ENCODE measurements at regions not wholly inside any gene's neighbourhood (a gene's known extent, or its start where the extent isn't known, plus 50 kb on each side); places are given as distances from the start of the nearest gene placed in this dataset.

- TF ChIP-seq, protein P1, sequence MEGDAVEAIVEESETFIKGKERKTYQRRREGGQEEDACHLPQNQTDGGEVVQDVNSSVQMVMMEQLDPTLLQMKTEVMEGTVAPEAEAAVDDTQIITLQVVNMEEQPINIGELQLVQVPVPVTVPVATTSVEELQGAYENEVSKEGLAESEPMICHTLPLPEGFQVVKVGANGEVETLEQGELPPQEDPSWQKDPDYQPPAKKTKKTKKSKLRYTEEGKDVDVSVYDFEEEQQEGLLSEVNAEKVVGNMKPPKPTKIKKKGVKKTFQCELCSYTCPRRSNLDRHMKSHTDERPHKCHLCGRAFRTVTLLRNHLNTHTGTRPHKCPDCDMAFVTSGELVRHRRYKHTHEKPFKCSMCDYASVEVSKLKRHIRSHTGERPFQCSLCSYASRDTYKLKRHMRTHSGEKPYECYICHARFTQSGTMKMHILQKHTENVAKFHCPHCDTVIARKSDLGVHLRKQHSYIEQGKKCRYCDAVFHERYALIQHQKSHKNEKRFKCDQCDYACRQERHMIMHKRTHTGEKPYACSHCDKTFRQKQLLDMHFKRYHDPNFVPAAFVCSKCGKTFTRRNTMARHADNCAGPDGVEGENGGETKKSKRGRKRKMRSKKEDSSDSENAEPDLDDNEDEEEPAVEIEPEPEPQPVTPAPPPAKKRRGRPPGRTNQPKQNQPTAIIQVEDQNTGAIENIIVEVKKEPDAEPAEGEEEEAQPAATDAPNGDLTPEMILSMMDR (IDR thresholded peaks at IDR 0.05): no peak
- no peak for TF ChIP-seq POLR2A (IDR thresholded peaks at IDR 0.05)
These were observed 62.7 kb upstream of the ITGA11 start for GRCh38 chr15:68494573-68495110.

Measured in uterus (tissue), 2 donors.